NCI-H345 treated with DMSO at 0.1 percent for 48 hours (cell line): ENCODE measurements at regions not wholly inside any gene's neighbourhood (a gene's known extent, or its start where the extent isn't known, plus 50 kb on each side); places are given as distances from the start of the nearest gene placed in this dataset.
"Not testable (repeated sequence)": the region's sequence is repeated elsewhere in the genome, so short reads cannot be mapped to it uniquely, and the experiment has no call there.

Experiments
- DNase-seq: peaks from one replicate; lab custom pipeline; 2025; ENCODE audit not compliant: unreplicated experiment; lab: John Stamatoyannopoulos, UW

GRCh38 chr10:63836666-63837442 lies 315.7 kb downstream of the REEP3 start:
- DNase-seq, result no peak

- no peak for DNase-seq
Measured at GRCh38 chr10:63841761-63842160, 320.6 kb downstream of the REEP3 start.

GRCh38 chr10:63843107-63843506 lies 321.9 kb downstream of the REEP3 start:
- DNase-seq, result no peak

- DNase-seq, result not testable (repeated sequence)
Measured at GRCh38 chr10:63848871-63849270, 327.7 kb downstream of the REEP3 start.

- no peak for DNase-seq
Measured at GRCh38 chr10:63862860-63863259, 341.7 kb downstream of the REEP3 start.

GRCh38 chr10:63865210-63865609 lies 344.0 kb downstream of the REEP3 start:
- DNase-seq, result no peak

GRCh38 chr10:63866075-63866746 lies 345.0 kb downstream of the REEP3 start:
- DNase-seq, result no peak

- DNase-seq, result no peak
Measured at GRCh38 chr10:63866747-63867140, 345.5 kb downstream of the REEP3 start.

GRCh38 chr10:63878428-63878827 lies 357.2 kb downstream of the REEP3 start:
- no peak for DNase-seq

GRCh38 chr10:63883861-63884260 lies 362.7 kb downstream of the REEP3 start:
- no peak for DNase-seq

- no peak for DNase-seq
Measured at GRCh38 chr10:63884426-63884825, 363.2 kb downstream of the REEP3 start.

GRCh38 chr10:63885156-63885555 lies 364.0 kb downstream of the REEP3 start:
- DNase-seq, result no peak

GRCh38 chr10:63886281-63887022 lies 365.3 kb downstream of the REEP3 start:
- no peak for DNase-seq

- DNase-seq, result no peak
Measured at GRCh38 chr10:63887023-63887589, 365.9 kb downstream of the REEP3 start.

- no peak for DNase-seq
Measured at GRCh38 chr10:63887600-63888370, 366.6 kb downstream of the REEP3 start.

- DNase-seq, result no peak
Measured at GRCh38 chr10:63889803-63890202, 368.6 kb downstream of the REEP3 start.

GRCh38 chr10:63896992-63897391 lies 375.8 kb downstream of the REEP3 start:
- DNase-seq, result no peak

GRCh38 chr10:63899673-63900300 lies 378.6 kb downstream of the REEP3 start:
- DNase-seq, result no peak

- no peak for DNase-seq
Measured at GRCh38 chr10:63901228-63901627, 380.0 kb downstream of the REEP3 start.

- no peak for DNase-seq
Measured at GRCh38 chr10:63901881-63902280, 380.7 kb downstream of the REEP3 start.
